ENCODE measurements at regions not wholly inside any gene's neighbourhood (a gene's known extent, or its start where the extent isn't known, plus 50 kb on each side); places are given as distances from the start of the nearest gene placed in this dataset.
"Not testable (repeated sequence)": the region's sequence is repeated elsewhere in the genome, so short reads cannot be mapped to it uniquely, and the experiment has no call there.

DNA sequence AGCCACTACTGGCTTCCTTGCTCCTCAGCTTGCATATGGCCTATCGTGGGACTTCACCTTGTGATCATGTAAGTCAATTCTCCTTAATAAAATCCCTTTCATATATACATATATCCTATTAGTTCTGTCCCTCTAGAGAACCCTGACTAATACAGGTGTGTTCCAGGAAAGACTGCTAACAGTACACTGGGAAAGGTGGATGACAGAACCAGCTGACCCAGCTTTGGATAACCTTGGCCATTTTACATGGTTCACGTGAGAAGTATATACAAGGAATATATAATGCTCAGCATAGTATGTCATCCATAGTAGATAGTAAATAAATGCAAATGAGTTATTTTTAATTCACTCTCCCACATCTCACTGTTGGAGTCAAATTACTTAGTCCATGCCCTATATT lies 1003.5 kb downstream of the SORCS3 start:
- no peak for DNase-seq (ENCODE audit: low spot score)

- DNase-seq (ENCODE audit: low spot score) = no peak
These were observed 1003.0 kb downstream of the SORCS3 start for GRCh38 chr10:105644091-105644490.

- no peak for DNase-seq (ENCODE audit: low spot score)
These were observed 1002.6 kb downstream of the SORCS3 start for GRCh38 chr10:105643660-105644059.

GRCh38 chr10:105634281-105634680 lies 993.2 kb downstream of the SORCS3 start:
- DNase-seq (ENCODE audit: low spot score) = no peak

- DNase-seq (ENCODE audit: low spot score) = no peak
These were observed 974.8 kb downstream of the SORCS3 start for GRCh38 chr10:105615715-105616365.

GRCh38 chr10:105611244-105611798 lies 970.2 kb downstream of the SORCS3 start:
- DNase-seq (ENCODE audit: low spot score) = no peak

DNA sequence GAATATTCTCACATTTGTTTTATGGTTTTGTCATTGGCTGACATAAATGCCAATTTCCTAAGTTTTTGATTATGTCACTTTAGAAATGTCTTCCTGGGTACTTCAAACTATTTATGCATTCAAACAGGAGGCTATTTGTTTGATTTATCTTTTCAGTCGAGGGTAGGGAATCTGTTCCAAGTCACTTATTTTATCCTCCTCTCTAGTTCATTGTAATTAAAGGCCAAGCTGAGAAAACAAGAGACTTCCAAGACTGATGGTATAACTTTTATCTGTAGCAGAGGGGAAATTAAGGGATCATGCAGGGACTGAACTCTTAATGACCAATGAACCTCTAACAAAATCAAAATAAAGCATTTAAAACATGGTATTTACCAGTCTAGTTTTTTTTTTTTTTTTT lies 968.4 kb downstream of the SORCS3 start:
- no peak for DNase-seq (ENCODE audit: low spot score)

- DNase-seq (ENCODE audit: low spot score) = no peak
These were observed 964.8 kb downstream of the SORCS3 start for GRCh38 chr10:105605918-105606317.

DNA sequence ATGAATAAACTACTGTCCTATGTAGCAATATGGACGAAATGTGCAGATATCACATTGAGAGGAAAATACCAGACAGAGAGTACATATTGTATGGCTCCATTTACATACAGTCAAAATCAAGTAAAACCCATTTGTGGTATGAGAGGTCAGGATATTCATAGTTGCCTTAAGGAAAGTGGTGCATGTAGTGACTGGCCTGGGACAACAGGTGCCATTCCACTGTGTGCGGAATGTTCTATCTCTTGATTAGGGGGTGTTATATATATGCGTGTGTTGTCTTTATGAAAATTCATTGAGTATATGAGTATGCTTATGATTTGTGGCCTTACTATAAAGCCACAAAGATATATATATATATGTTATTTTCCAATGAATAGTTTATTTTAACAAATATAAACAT lies 964.0 kb downstream of the SORCS3 start:
- DNase-seq (ENCODE audit: low spot score) = no peak

- no peak for DNase-seq (ENCODE audit: low spot score)
These were observed 957.1 kb downstream of the SORCS3 start for GRCh38 chr10:105598207-105598606.

GRCh38 chr10:105597312-105597711 lies 956.2 kb downstream of the SORCS3 start:
- DNase-seq (ENCODE audit: low spot score) = no peak

DNA sequence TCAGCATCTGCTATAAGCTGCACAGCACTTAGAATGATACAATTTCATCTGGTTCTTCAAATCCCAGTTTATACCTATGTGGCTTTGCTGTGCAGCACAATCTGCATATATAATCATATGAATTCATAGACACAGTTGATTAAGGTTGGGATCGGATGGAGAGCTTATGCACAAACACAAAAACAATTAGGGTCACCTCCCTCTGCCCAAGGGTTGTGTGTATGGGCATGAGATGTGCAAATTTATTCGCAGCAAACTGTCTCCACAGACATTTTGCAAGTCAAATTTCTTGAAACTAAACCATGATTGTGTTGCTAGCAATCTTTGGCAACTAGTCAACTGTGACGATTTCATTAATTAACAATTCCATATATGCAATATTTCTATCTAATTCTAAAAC lies 955.7 kb downstream of the SORCS3 start:
- DNase-seq (ENCODE audit: low spot score) = no peak

GRCh38 chr10:105594296-105594695 lies 953.2 kb downstream of the SORCS3 start:
- no peak for DNase-seq (ENCODE audit: low spot score)

DNA sequence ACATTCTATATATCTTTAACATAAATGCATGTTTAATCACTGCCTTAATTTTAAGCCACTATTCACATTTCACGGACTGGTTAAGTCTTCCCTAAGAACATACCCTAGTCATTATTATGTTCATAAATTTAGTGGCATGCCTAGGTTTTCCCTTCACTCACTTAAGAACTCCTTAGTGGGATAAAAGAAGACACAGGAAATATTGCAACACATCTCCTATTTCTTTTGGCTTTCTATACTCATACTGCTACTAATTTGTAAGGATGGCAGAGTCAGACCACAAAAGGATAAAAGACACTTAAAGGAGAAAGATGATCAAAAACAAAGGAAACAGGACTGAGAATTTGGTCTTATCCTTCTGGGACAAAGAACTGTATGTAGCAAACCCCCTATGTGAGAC lies 951.4 kb downstream of the SORCS3 start:
- no peak for DNase-seq (ENCODE audit: low spot score)

DNA sequence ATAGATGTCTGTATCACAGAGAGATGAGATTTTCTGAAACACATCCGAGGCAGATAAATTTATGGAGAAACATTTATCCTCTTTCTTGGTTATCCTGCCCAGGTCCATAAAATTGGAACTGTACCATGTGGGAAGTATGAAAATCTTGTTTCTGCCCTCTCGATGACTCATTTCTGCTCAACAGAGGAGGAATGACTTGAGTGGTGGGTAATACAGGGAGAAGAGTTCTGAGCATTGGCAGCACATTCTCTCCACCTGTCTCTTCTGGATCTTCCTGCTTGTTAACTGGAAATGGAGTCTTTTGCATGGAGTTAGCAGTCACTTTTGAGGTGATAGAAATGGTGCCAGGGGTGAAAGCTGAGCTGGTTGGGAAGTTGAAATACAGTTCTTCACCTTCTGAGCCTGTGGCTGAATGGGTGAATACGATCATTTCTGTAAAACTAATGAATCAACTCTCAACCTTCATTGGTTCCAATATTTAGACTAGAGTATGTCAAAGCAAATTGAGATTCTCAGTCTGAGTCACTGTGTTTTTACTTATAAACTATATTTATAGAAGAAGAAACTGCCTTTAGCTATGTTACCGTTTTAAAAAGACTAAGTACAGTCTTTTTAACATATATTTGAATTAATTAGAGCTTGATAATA lies 945.5 kb downstream of the SORCS3 start:
- DNase-seq (ENCODE audit: low spot score) = no peak

- DNase-seq (ENCODE audit: low spot score) = no peak
These were observed 944.7 kb downstream of the SORCS3 start for GRCh38 chr10:105585753-105586152.

DNA sequence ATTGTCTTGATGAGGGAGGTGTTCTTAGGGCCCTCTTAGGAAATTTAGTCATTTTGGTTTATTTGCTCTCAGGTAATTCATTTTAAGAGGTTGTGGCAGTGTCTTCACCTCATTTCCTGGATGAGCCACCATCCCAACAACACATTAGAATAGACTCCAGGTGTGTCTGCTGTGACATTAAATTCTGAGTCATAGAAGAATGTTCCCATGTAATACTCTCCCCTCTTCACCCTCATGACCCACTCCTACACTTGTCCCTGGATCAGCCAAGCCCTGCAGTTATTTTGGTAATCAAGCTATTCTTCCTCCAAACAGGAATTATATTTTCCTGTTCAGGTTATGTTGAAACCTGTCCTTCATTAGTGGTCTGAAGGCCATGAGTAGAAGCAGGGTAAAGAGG lies 944.1 kb downstream of the SORCS3 start:
- no peak for DNase-seq (ENCODE audit: low spot score)

- DNase-seq (ENCODE audit: low spot score) = no peak
These were observed 938.0 kb downstream of the SORCS3 start for GRCh38 chr10:105579112-105579511.

DNA sequence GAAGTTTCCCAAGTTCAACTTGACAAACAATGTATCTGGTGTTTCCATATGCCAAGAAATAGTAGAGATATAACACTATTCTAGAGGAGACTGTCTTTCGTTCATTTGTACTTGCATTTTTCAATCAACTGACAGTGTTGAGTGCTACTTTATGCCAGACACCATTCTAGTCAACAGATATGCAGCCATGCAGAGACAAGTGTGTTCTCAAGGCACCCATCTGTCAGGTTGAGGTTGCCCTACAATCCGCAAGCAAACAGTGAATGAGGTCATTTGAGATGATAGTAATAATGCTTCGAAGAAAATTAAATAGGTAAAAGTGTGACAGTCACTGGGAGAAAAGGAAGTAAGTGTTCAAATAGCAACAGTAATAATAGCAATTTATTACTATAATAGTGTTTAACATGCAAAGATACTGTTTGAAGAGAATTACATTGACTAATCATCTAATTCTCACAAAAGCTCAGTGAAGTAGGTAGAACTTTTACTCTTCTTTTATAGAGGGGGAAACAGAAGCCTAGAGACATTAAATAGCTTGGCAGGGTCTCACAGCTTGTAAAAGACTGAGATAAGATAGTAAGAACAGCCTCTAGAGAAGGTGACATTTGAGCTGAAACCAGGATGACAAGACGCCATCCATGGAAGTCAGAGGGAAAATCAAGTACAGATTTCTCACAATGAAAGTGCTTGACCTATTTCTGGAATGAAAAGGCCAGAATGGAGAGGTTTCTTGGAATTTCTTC lies 936.9 kb downstream of the SORCS3 start:
- DNase-seq (ENCODE audit: low spot score) = no peak

DNA sequence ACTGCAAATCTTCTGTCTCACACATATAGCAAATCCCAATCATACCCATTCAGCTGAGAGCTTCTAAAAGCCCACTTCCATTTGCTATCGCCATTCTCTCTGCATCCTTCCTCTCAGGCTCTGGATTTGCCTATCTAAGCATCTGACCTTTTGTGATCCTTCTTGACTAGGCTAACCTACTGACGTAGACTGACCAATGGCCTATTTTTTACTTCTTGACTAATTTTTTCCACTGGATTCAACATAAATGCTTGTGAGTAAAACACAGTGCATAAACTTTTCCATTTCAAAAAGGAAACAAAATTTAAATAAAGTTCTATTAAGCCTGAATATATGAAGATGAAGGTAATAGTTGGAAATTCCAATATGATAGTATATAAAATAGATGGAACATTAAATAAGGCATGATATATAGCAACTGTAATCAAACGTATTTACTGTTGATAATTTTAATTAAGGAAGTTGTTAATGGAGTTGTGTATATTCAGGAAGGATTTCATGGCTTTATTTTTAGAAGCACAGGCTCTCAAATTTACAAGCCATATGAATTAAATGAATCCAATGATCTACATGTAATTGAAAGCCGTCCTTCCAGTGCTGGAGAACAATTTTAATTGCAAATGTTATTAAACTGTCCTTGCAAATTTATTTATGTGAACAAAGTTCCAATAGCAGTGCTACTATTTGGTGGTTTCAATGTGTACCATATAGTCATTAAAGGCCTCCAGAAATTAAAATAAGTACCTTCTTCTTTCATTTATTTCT lies 918.4 kb downstream of the SORCS3 start:
- no peak for DNase-seq (ENCODE audit: low spot score)

GRCh38 chr10:105550453-105550852 lies 909.4 kb downstream of the SORCS3 start:
- not testable (repeated sequence) for DNase-seq (ENCODE audit: low spot score)

DNA sequence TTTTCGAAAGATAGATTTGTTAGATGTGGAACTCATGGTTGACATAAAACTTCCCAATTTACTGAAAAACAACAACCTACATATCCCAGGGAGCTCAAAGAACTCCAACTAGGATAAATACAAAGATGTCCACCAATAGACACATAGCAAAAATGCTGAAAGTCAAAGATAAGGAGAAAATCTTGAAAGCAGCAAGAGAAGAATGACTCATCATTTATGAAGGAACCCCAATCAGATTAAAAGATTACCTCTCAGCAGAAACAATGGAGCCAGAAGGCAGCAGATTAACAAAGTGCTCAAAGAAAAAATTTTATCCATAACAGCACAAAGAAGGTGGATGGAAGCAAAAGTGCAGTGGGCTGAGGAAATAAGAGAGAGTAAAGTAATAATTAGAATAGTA lies 908.6 kb downstream of the SORCS3 start:
- DNase-seq (ENCODE audit: low spot score) = no peak

All from AG20443 (cell line).